ENCODE measurements at regions not wholly inside any gene's neighbourhood (a gene's known extent, or its start where the extent isn't known, plus 50 kb on each side); places are given as distances from the start of the nearest gene placed in this dataset.

DNA sequence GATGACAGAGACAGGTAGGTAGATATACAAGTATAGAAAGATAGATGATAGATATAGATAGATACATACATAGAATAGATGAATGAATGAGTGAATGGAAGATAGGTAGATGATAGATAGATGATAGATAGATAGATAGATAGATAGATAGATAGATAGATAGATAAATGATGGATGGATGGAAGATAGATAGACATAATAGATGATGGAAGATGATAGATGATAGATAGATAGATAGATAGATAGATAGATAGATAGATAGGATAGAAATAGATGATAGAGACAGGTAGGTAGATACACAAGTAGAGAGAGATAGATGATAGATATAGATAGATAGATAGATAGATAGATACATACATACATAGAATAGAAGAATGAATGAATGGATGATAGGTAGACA lies 510.1 kb upstream of the AUTS2 start:
- Histone ChIP-seq H3K9ac (ENCODE audit: low read length) (no peak overlapping the region), H3K36me3 (ENCODE audit: insufficient read depth, low read length) (no peaks in the 10 kb centered on the region), H3K4me1 (ENCODE audit: insufficient read depth, low read length) (peaks cover 4% of the 10 kb centered on the region), H3K27me3 (ENCODE audit: insufficient read depth, low read length) (no peaks in the 10 kb centered on the region), H3K4me3 (ENCODE audit: insufficient read depth, low read depth, low read length) (no peak overlapping the region), H3K79me2 (ENCODE audit: insufficient read depth, low read length) (no peaks in the 10 kb centered on the region), H2AFZ (ENCODE audit: low read depth, low read length) (no peak overlapping the region), H4K20me1 (ENCODE audit: insufficient read depth, low read length) (no peaks in the 10 kb centered on the region), H3K4me2 (ENCODE audit: low read length) (no peak overlapping the region), H3K27ac (ENCODE audit: low read depth, low read length) (no peak overlapping the region), H3K9me3 (ENCODE audit: insufficient read depth, low read depth, low read length) (peaks cover 3% of the 10 kb centered on the region)
- no peaks in the 10 kb centered on the region for H3K27me3 Mint-ChIP-seq (ENCODE audit: low read depth, unreplicated experiment)
- no peak for TF ChIP-seq EZH2 (IDR thresholded peaks at IDR 0.05; ENCODE audit: insufficient read depth, low read length)
- TF ChIP-seq, protein P1, sequence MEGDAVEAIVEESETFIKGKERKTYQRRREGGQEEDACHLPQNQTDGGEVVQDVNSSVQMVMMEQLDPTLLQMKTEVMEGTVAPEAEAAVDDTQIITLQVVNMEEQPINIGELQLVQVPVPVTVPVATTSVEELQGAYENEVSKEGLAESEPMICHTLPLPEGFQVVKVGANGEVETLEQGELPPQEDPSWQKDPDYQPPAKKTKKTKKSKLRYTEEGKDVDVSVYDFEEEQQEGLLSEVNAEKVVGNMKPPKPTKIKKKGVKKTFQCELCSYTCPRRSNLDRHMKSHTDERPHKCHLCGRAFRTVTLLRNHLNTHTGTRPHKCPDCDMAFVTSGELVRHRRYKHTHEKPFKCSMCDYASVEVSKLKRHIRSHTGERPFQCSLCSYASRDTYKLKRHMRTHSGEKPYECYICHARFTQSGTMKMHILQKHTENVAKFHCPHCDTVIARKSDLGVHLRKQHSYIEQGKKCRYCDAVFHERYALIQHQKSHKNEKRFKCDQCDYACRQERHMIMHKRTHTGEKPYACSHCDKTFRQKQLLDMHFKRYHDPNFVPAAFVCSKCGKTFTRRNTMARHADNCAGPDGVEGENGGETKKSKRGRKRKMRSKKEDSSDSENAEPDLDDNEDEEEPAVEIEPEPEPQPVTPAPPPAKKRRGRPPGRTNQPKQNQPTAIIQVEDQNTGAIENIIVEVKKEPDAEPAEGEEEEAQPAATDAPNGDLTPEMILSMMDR (IDR thresholded peaks at IDR 0.05; ENCODE audit: insufficient read depth, low read depth, low read length), result no peak
- no peak overlapping the region for H3K4me3 Mint-ChIP-seq (ENCODE audit: unreplicated experiment)
- H3K9me3 Mint-ChIP-seq (ENCODE audit: unreplicated experiment), result peaks cover 5% of the 10 kb centered on the region
- no peaks in the 10 kb centered on the region for H3K4me1 Mint-ChIP-seq (ENCODE audit: low read depth, unreplicated experiment)
- no peak for FAIRE-seq
- H3K36me3 Mint-ChIP-seq (ENCODE audit: low read depth, unreplicated experiment), result no peaks in the 10 kb centered on the region
- no peak for DNase-seq (ENCODE audit: low read depth)
- no peak overlapping the region for H3K27ac Mint-ChIP-seq (ENCODE audit: unreplicated experiment)

DNA sequence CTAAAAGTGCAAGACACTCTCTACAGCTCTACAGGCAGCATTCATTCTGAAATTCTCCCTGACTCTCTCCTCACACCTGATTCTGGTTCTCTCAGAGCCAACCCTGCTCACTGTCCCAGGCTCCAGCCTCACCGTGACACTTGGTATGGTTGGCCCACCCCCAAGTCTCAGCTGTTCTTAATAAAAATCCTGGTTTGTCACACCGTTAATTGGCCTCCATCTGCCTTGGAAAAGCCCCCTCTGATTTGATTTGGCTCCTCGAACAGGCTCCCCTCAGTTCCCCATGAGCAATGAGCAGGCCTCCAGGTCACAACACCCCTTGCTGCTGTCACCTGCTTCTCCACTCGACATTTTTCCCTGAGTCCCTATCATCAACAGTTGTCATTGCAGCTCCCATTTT lies 507.3 kb upstream of the AUTS2 start:
- H3K4me2 ChIP-seq (ENCODE audit: low read length), result no peak overlapping the region
- no peaks in the 10 kb centered on the region for H3K79me2 ChIP-seq (ENCODE audit: insufficient read depth, low read length)
- Mint-ChIP-seq H3K4me3 (ENCODE audit: unreplicated experiment) (no peak overlapping the region), H3K4me1 (ENCODE audit: low read depth, unreplicated experiment) (no peaks in the 10 kb centered on the region), H3K36me3 (ENCODE audit: low read depth, unreplicated experiment) (no peaks in the 10 kb centered on the region), H3K27ac (ENCODE audit: unreplicated experiment) (no peak overlapping the region), H3K9me3 (ENCODE audit: unreplicated experiment) (peaks cover 14% of the 10 kb centered on the region), H3K27me3 (ENCODE audit: low read depth, unreplicated experiment) (no peaks in the 10 kb centered on the region)
- no peaks in the 10 kb centered on the region for H3K36me3 ChIP-seq (ENCODE audit: insufficient read depth, low read length)
- TF ChIP-seq EZH2 (IDR thresholded peaks at IDR 0.05; ENCODE audit: insufficient read depth, low read length), result no peak
- TF ChIP-seq, protein P1 (IDR thresholded peaks at IDR 0.05; ENCODE audit: insufficient read depth, low read depth, low read length), result no peak
- H3K27me3 ChIP-seq (ENCODE audit: insufficient read depth, low read length), result no peaks in the 10 kb centered on the region
- no peaks in the 10 kb centered on the region for H4K20me1 ChIP-seq (ENCODE audit: insufficient read depth, low read length)
- peaks cover 4% of the 10 kb centered on the region for H3K4me1 ChIP-seq (ENCODE audit: insufficient read depth, low read length)
- DNase-seq (ENCODE audit: low read depth) (no peak), FAIRE-seq (no peak)
- H3K9me3 ChIP-seq (ENCODE audit: insufficient read depth, low read depth, low read length), result peaks cover 9% of the 10 kb centered on the region
- no peak overlapping the region for H2AFZ ChIP-seq (ENCODE audit: low read depth, low read length)
- H3K27ac ChIP-seq (ENCODE audit: low read depth, low read length), result no peak overlapping the region
- H3K9ac ChIP-seq (ENCODE audit: low read length), result no peak overlapping the region
- no peak overlapping the region for H3K4me3 ChIP-seq (ENCODE audit: insufficient read depth, low read depth, low read length)

DNA sequence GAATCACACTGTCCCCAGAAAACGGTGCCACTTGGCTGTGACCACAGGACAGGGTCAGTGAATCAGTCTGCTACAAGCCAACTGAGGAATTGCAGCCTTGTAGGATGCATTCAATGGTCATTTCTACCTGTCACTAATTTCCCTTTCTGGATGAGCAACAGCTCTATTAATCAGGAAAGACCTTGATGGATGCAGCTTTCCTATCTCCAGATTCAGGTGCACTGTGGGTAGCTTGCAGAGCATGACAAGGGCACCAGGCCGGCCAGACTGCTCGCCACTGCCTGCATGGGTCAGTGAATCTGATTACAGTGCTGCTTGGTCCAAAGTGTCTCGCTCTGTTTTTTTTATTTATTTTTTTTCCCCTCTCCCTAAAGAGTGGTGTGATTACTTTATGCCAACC lies 506.8 kb upstream of the AUTS2 start:
- Mint-ChIP-seq H3K4me3 (ENCODE audit: unreplicated experiment) (no peak overlapping the region), H3K27me3 (ENCODE audit: low read depth, unreplicated experiment) (no peaks in the 10 kb centered on the region), H3K36me3 (ENCODE audit: low read depth, unreplicated experiment) (no peaks in the 10 kb centered on the region), H3K9me3 (ENCODE audit: unreplicated experiment) (peaks cover 13% of the 10 kb centered on the region), H3K4me1 (ENCODE audit: low read depth, unreplicated experiment) (no peaks in the 10 kb centered on the region), H3K27ac (ENCODE audit: unreplicated experiment) (no peak overlapping the region)
- H3K4me1 ChIP-seq (ENCODE audit: insufficient read depth, low read length), result peaks cover 4% of the 10 kb centered on the region
- no peaks in the 10 kb centered on the region for H3K79me2 ChIP-seq (ENCODE audit: insufficient read depth, low read length)
- no peaks in the 10 kb centered on the region for H4K20me1 ChIP-seq (ENCODE audit: insufficient read depth, low read length)
- FAIRE-seq (no peak), DNase-seq (ENCODE audit: low read depth) (no peak)
- H3K27me3 ChIP-seq (ENCODE audit: insufficient read depth, low read length), result no peaks in the 10 kb centered on the region
- H3K27ac ChIP-seq (ENCODE audit: low read depth, low read length), result no peak overlapping the region
- no peak for TF ChIP-seq EZH2 (IDR thresholded peaks at IDR 0.05; ENCODE audit: insufficient read depth, low read length)
- TF ChIP-seq, protein P1 (IDR thresholded peaks at IDR 0.05; ENCODE audit: insufficient read depth, low read depth, low read length), result no peak
- H2AFZ ChIP-seq (ENCODE audit: low read depth, low read length), result no peak overlapping the region
- H3K9me3 ChIP-seq (ENCODE audit: insufficient read depth, low read depth, low read length), result peaks cover 9% of the 10 kb centered on the region
- H3K4me3 ChIP-seq (ENCODE audit: insufficient read depth, low read depth, low read length), result no peak overlapping the region
- H3K4me2 ChIP-seq (ENCODE audit: low read length), result no peak overlapping the region
- H3K36me3 ChIP-seq (ENCODE audit: insufficient read depth, low read length), result no peaks in the 10 kb centered on the region
- no peak overlapping the region for H3K9ac ChIP-seq (ENCODE audit: low read length)

All from astrocyte (in vitro differentiated cells and primary cell).